Chondrocyte (in vitro differentiated cells): ENCODE measurements at regions not wholly inside any gene's neighbourhood (a gene's known extent, or its start where the extent isn't known, plus 50 kb on each side); places are given as distances from the start of the nearest gene placed in this dataset.

Source experiments
- DNase-seq: peaks from one replicate; pipeline ENCODE4 v3.0.0; 2021; ENCODE audit warnings: mixed read lengths, low spot score
- H3K27ac Mint-ChIP-seq: one replicate; pipeline ENCODE4 v1.8.0; 2021; ENCODE audit warnings: mild to moderate bottlenecking, moderate library complexity, mixed read lengths; ENCODE audit not compliant: unreplicated experiment
- H3K27me3 Mint-ChIP-seq: 2 replicates; pipeline ENCODE4 v1.8.0; 2021; ENCODE audit warnings: low read depth, mixed read lengths
- H3K36me3 Mint-ChIP-seq: 2 replicates; pipeline ENCODE4 v1.8.0; 2021; ENCODE audit warnings: low read depth, mixed read lengths
- H3K4me1 Mint-ChIP-seq: 2 replicates; pipeline ENCODE4 v1.8.0; 2021; ENCODE audit warnings: low read depth, mild to moderate bottlenecking, mixed read lengths
- H3K4me3 Mint-ChIP-seq: one replicate; pipeline ENCODE4 v1.8.0; 2021; ENCODE audit warnings: mild to moderate bottlenecking, moderate library complexity, mixed read lengths; ENCODE audit not compliant: unreplicated experiment
- H3K9me3 Mint-ChIP-seq: 2 replicates; pipeline ENCODE4 v1.8.0; 2021; ENCODE audit warnings: low read depth, mixed read lengths
- TF ChIP-seq, protein P1 (sequence below): fragments of 200-600 bp; sonication (generic); IDR thresholded peaks from 2 replicates; pipeline ENCODE4 v1.5.0; 2021; ENCODE audit warnings: antibody characterized with exemption, mild to moderate bottlenecking, moderate library complexity

DNA sequence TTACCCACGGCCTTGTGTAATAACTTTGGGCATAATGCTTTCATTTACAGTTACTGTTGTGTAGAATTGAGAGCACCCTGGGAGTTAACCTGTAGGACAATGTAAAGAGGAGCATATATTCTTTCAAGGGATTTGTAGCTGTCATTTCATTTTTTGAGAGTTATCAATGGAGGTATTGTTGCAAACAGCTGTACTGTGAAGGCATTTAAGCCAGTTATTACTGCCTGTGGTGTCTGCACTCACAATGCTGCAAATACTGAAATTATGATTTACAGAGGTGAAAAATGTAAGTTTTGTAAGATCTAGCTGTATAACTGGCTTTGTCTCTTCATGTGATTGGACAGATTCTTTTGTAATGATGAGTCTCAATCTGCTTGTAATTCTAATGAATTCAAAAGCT lies 131.5 kb upstream of the FAT1 start:
- TF ChIP-seq, protein P1, sequence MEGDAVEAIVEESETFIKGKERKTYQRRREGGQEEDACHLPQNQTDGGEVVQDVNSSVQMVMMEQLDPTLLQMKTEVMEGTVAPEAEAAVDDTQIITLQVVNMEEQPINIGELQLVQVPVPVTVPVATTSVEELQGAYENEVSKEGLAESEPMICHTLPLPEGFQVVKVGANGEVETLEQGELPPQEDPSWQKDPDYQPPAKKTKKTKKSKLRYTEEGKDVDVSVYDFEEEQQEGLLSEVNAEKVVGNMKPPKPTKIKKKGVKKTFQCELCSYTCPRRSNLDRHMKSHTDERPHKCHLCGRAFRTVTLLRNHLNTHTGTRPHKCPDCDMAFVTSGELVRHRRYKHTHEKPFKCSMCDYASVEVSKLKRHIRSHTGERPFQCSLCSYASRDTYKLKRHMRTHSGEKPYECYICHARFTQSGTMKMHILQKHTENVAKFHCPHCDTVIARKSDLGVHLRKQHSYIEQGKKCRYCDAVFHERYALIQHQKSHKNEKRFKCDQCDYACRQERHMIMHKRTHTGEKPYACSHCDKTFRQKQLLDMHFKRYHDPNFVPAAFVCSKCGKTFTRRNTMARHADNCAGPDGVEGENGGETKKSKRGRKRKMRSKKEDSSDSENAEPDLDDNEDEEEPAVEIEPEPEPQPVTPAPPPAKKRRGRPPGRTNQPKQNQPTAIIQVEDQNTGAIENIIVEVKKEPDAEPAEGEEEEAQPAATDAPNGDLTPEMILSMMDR: no peak
- H3K36me3 Mint-ChIP-seq: peaks cover 4% of the 10 kb centered on the region
- no peaks in the 10 kb centered on the region for H3K4me1 Mint-ChIP-seq
- no peak for DNase-seq
- H3K27ac Mint-ChIP-seq: no peak overlapping the region
- H3K9me3 Mint-ChIP-seq: peaks cover 20% of the 10 kb centered on the region
- H3K4me3 Mint-ChIP-seq: no peak overlapping the region
- H3K27me3 Mint-ChIP-seq: no peaks in the 10 kb centered on the region

DNA sequence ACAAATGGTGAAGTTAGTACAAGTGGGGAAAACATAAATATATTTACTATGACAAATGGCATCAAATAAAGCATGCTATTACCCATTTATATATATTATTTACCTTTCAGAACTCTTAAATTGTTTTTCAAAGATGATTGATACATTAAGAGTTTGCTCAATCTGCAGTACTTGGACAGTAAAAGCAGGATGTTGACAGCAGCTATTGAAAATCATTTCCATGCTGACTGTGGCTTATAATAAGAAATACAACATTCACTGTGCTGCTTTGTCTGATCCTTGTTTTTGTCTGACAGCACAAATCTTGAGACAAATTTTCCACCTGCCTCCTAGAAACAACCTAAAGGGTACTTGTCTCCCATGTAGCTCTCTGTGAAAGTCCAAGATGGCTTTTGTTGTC lies 134.1 kb upstream of the FAT1 start:
- no peak for DNase-seq
- no peak overlapping the region for H3K4me3 Mint-ChIP-seq
- no peak overlapping the region for H3K27ac Mint-ChIP-seq
- no peaks in the 10 kb centered on the region for H3K36me3 Mint-ChIP-seq
- H3K9me3 Mint-ChIP-seq: no peaks in the 10 kb centered on the region
- peaks cover 4% of the 10 kb centered on the region for H3K4me1 Mint-ChIP-seq
- no peaks in the 10 kb centered on the region for H3K27me3 Mint-ChIP-seq
- TF ChIP-seq, protein P1: no peak

DNA sequence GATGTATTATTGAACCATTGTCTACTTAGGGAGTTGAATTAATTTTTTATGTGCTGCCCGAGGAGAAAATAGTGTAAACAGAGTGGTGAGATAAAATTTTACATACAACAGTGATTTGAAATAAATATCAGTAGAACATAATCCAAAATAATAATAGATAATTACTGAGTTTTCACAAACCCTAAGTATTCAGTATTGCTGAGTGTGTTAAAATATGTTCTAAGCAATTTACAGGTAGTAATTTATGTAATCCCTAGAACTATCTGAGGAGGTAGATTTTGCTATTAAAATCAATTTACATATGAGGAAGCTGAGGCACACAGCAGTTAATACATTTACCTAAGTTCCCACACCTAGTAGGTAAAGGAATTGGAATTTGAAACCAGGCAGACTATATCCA lies 134.7 kb upstream of the FAT1 start:
- TF ChIP-seq, protein P1: no peak
- no peak for DNase-seq
- Mint-ChIP-seq H3K4me1 (peaks cover 4% of the 10 kb centered on the region), H3K27me3 (no peaks in the 10 kb centered on the region), H3K27ac (no peak overlapping the region), H3K9me3 (no peaks in the 10 kb centered on the region), H3K36me3 (no peaks in the 10 kb centered on the region), H3K4me3 (no peak overlapping the region)

DNA sequence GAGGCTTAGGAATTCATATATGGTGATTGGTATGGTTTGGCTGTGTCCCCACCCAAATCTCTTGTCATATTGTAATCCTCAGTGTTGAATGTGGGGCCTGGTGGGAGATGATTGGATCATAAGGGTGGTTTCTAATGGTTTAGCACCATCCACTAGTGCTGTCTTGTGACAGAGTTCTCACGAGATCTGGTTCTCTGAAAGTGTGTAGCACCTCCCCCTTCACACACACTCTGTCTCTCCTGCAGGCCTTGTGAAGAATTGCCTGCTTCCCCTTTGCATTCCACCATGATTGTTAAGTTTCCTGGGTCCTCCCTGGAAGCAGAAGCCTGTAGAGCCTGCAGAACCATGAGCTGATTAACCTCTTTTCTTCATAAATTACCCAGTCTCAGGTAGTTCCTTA lies 135.8 kb upstream of the FAT1 start:
- peaks cover 4% of the 10 kb centered on the region for H3K4me1 Mint-ChIP-seq
- no peak for DNase-seq
- no peak overlapping the region for H3K27ac Mint-ChIP-seq
- H3K27me3 Mint-ChIP-seq: no peaks in the 10 kb centered on the region
- TF ChIP-seq, protein P1: no peak
- H3K36me3 Mint-ChIP-seq: no peaks in the 10 kb centered on the region
- no peak overlapping the region for H3K4me3 Mint-ChIP-seq
- no peaks in the 10 kb centered on the region for H3K9me3 Mint-ChIP-seq

DNA sequence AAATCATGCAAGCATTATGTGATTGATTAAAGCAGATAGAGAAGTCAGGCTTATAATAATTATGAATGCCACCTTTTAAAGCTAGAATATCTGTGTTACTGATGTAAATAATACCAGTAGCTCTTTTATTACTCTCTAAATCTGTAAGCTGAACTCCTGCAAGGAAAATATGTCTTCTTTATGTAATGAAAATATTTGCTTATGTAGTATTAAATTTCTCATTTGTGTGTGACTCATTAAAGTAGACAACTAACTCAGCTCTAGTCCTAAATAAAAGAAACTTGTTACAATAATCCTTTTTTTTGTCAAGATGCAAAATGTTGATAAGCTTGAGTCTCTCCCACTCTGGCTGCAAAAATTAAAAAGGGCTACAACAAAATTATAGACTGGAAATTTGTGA lies 137.7 kb upstream of the FAT1 start:
- H3K4me1 Mint-ChIP-seq: peaks cover 4% of the 10 kb centered on the region

More for the DNA sequence above, 137.7 kb upstream of the FAT1 start:
- no peak for DNase-seq
- TF ChIP-seq, protein P1: no peak
- no peak overlapping the region for H3K4me3 Mint-ChIP-seq
- no peaks in the 10 kb centered on the region for H3K27me3 Mint-ChIP-seq
- H3K27ac Mint-ChIP-seq: no peak overlapping the region
- peaks cover 6% of the 10 kb centered on the region for H3K9me3 Mint-ChIP-seq
- peaks cover 3% of the 10 kb centered on the region for H3K36me3 Mint-ChIP-seq
